GM19035 (cell line): ENCODE measurements at regions not wholly inside any gene's neighbourhood (a gene's known extent, or its start where the extent isn't known, plus 50 kb on each side); places are given as distances from the start of the nearest gene placed in this dataset.
"Not testable (repeated sequence)": the region's sequence is repeated elsewhere in the genome, so short reads cannot be mapped to it uniquely, and the experiment has no call there.

ENCODE experiments used
- ATAC-seq: cut with Tn5 transposase; IDR thresholded peaks from one replicate; pipeline ENCODE4 v1.9.1; 2021; ENCODE audit not compliant: unreplicated experiment

GRCh38 chr2:184407041-184407630 lies 191.2 kb upstream of the ZNF804A start:
- ATAC-seq = not testable (repeated sequence)

DNA sequence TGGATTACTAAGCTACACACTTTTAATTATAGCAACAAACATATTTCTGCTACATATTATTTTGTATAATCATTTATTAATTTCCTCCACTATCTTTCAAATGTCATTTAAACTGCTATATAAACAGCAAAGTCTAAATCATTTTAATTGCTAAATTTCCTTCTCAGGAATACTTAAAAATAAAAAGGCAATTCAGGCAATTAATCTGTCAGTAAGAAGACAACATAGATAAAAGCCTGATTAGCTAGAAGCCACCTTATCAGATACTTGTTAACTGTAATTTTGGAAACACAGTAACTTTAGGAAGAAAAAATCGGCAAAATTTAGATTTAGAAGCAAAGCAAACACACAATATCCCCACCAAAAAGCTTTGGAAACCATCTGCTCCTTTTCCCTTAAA lies 188.2 kb upstream of the ZNF804A start:
- ATAC-seq = no peak

DNA sequence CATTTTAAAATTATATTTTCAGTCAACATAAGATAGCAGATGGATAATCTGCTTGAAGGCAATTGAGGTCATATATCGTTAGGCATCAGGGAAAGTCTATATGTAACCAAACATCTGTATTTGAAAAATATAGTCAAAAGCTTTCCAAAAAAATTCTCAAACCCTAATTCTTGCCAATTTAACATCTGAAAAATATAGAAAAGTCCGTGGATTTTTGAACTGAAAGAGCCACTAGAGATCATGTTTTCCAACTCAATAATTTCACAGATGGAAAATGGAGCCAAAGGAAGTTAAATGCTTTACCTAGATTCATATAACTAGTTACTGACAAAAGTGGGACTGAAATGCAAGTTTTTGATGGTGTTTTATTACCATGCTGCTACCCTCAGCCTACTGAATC lies 185.1 kb upstream of the ZNF804A start:
- no peak for ATAC-seq

DNA sequence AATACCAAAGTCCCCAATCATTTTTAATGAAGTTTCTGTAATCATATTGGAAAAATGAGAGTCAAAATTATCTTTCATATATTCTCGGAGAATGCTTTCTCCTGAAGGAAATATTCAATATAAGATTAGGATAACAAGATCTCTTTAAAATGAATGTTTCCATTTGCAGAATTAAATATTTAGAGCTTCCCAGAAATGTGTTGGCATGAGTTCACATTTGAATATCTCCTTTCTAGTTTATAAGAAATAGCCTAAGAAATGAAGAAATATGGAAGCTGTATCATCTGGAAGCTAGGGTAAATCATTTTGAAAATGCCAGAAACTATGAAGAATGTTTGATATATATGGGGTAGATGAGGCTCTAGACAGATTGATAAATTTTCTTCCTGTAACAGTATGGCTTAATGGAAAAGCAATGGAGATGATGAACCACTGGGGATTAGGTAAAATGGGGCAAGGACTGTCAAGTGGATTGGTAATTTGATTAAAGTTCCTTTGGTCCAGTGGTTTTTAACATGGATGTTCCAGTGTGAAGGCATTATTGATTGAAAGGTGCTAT lies 184.6 kb upstream of the ZNF804A start:
- ATAC-seq = no peak

- ATAC-seq = no peak
These were observed 182.0 kb upstream of the ZNF804A start for GRCh38 chr2:184416146-184416913.

DNA sequence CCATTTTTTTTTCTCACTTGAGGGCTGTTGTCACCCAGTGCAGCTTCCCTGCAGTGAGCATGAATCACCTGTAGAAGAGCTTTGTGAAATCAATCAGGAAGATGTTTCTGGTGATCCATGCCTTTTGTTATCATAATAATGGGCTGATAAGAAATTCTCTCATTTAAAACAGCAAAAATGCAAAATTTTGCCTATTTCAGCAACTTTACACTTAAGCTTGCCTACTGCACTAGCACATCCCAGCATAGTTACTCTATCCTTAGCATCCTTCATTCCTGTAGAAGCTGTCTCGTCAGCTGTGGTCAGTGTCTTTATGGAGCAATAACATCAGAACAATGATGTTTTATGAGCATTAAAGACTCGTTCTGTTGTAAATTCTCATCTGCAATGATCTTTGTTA lies 178.6 kb upstream of the ZNF804A start:
- ATAC-seq = no peak

DNA sequence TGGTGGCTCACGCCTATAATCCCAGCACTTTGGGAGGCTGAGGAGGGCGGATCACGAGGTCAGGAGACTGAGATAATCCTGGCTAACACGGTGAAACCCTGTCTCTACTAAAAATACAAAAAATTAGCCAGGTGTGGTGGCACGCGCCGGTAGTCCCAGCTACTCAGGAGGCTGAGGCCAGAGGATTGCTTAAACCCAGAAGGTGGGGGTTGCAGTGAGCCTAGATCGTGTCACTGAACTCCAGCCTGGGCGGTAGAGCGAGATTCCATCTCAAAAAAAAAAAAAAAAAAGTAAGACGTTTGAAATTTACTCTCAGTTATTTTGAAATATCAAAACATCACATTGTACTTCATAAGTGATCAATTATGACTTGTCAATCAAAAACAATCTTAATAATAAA lies 176.9 kb upstream of the ZNF804A start:
- ATAC-seq = not testable (repeated sequence)

- ATAC-seq = no peak
These were observed 173.2 kb upstream of the ZNF804A start for GRCh38 chr2:184425083-184425482.

DNA sequence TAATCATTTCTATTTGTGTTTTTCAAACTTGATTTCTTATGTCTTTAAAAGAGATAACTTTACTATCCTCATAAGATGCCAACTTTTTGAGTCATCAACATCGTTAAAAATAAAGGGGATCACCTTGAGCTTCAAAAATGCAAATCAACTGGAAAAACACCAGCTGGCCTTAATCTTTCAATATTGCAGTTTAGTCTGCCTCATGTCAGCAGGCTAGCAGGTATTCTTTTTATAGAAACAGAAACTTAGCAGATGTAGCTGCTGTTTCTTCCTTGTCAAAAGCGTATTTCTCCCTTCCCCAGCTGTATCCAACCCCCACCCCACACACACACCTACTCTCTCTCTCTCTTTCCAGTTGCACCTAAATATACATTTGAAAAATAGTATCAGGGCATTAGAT lies 154.1 kb upstream of the ZNF804A start:
- ATAC-seq = peak; percentile 94

- ATAC-seq = peak; percentile 47
These were observed 153.6 kb upstream of the ZNF804A start for GRCh38 chr2:184444623-184445223.

GRCh38 chr2:184449760-184450159 lies 148.6 kb upstream of the ZNF804A start:
- no peak for ATAC-seq

DNA sequence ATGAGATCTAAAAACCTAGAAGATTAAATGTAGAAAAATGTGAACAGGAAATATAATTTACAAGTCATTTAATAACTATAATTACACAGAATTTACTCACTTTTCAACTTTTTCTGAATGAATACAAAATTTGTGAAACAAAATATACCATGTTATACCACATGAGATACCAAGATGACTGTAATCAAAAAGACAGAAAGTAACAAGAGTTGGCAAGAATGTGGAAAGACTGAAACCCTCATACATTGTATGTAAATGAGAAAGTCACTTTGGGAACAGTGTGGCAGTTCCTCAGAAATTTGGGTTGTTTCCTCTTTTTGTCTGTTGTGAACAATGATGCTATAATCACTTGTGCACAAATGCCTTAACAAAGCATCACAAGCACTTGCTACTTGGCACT lies 145.4 kb upstream of the ZNF804A start:
- ATAC-seq = no peak

DNA sequence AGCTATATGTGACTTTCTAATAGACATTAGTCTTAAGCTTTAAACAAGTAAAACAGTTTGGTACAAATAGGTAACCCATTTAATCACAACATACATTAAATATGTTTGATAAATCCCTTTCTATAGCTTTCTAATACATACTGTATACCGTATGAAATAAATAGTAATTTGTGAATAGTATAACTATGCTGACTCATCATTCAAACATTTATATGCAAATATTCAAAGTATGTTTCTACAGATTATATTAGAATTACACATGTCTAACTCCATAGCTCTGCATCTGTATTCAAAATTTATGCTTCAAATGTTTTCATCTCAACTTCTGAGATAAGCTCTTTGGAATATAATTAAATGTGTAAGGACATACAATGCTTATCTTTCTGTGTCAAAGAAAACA lies 142.7 kb upstream of the ZNF804A start:
- no peak for ATAC-seq

DNA sequence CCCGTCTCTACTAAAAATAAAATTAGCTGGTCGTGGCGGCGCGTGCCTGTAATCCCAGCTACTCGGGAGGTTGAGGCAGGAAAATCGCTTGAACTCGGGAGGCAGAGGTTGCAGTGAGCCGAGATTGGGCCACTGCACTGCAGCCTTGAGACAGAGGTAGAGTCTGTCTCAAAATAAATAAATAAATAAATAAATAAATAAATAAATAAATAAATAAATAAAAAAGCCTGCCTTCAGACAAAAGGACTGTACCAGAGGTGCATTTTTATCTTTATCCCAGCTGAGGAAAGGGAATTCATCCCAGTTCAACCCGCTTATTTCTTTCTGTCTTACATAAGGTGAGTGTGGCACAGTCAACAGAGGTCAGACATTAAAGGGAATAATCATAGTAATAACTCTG lies 141.6 kb upstream of the ZNF804A start:
- not testable (repeated sequence) for ATAC-seq

- ATAC-seq = no peak
These were observed 135.0 kb upstream of the ZNF804A start for GRCh38 chr2:184463102-184463865.

GRCh38 chr2:184463866-184464248 lies 134.5 kb upstream of the ZNF804A start:
- ATAC-seq = no peak

- no peak for ATAC-seq
These were observed 129.5 kb upstream of the ZNF804A start for GRCh38 chr2:184468826-184469225.

GRCh38 chr2:184472481-184472880 lies 125.8 kb upstream of the ZNF804A start:
- ATAC-seq = no peak

GRCh38 chr2:184481865-184482264 lies 116.5 kb upstream of the ZNF804A start:
- ATAC-seq = no peak

DNA sequence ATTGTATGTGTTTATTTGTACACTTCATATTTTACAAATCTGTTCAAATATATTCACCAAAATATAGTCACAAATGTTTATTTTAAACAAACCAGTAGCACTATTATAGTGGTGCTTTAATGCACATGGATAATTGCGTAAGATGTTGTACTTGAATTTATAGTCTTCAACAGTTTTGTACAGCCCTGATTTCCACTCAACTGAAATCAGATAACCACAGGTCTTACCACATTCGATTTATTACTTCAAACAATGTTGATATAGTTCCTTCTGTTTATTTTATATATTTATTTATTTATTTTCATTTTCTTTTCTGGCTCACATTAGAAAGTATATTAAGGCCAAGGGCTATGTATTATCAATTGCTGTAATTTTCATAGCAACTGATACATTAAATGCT lies 99.4 kb upstream of the ZNF804A start:
- no peak for ATAC-seq

- ATAC-seq = no peak
These were observed 94.1 kb upstream of the ZNF804A start for GRCh38 chr2:184504252-184504651.
